ENCODE measurements at regions not wholly inside any gene's neighbourhood (a gene's known extent, or its start where the extent isn't known, plus 50 kb on each side); places are given as distances from the start of the nearest gene placed in this dataset.

DNA sequence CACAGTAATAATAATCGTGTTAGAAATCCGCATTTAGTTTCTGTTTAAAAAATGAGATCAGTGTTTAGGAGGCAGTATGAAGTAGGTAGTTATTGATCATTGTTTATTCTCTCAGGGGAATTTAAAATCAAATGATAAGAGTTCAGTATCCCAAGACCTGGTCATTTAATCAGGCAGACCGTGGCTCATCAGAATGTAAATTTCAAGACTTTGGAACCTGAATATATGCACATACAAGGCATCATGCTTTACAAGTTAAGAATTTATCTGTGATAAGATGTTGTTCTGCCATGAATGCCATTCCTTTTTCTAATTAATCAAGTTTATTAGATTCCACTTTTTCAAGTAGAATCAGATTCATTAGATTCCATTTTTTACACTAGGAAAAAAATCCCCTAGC is 133.5 kb upstream of the MAOA start:
- Histone ChIP-seq H3K9me3 (ENCODE audit: low read depth) (no peaks in the 10 kb centered on the region), H3K4me1 (ENCODE audit: low read depth) (no peaks in the 10 kb centered on the region)
- DNase-seq (ENCODE audit: low read depth in 1 of 2, low spot score in 1 of 2): no peak

DNA sequence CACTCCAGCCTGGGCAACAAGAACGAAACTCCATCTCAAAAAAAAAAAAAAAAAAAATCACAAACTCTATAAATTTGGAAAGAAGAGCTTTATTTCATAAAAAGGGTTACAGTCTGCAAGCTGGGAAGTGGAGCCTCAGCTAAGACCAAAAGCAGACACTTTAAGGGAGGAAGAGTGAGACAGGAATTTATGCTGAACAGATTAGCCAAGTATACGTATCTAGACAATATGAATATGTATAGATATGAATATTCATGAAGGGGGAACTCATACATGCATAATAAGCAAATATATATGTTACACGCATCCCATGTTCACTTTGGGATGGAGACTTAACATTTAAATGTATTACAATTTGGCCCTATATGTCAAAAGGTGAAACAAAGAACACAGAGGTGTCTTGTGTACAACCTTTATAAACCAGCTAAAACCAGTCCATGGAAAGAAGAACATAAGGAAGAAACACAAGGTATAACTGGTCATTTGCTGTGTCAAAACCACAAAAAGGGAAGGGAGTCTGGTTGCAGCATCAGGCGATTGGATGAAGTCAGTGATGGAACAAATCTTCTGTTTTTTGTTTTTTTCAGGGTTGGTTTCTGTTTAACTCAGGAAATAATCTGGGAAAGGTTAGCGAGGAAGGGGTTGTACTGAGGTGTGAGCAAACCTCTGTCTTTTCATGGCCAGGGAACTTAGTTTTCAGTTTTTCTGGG is 130.0 kb upstream of the MAOA start:
- DNase-seq (ENCODE audit: low read depth in 1 of 2, low spot score in 1 of 2): no peak
- H3K9me3 ChIP-seq (ENCODE audit: low read depth): no peaks in the 10 kb centered on the region
- H3K36me3 ChIP-seq: no peaks in the 10 kb centered on the region
- TF ChIP-seq, protein P1, sequence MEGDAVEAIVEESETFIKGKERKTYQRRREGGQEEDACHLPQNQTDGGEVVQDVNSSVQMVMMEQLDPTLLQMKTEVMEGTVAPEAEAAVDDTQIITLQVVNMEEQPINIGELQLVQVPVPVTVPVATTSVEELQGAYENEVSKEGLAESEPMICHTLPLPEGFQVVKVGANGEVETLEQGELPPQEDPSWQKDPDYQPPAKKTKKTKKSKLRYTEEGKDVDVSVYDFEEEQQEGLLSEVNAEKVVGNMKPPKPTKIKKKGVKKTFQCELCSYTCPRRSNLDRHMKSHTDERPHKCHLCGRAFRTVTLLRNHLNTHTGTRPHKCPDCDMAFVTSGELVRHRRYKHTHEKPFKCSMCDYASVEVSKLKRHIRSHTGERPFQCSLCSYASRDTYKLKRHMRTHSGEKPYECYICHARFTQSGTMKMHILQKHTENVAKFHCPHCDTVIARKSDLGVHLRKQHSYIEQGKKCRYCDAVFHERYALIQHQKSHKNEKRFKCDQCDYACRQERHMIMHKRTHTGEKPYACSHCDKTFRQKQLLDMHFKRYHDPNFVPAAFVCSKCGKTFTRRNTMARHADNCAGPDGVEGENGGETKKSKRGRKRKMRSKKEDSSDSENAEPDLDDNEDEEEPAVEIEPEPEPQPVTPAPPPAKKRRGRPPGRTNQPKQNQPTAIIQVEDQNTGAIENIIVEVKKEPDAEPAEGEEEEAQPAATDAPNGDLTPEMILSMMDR (IDR thresholded peaks at IDR 0.05; ENCODE audit: low read depth, low read length): no peak
- no peaks in the 10 kb centered on the region for H3K27me3 ChIP-seq
- no peaks in the 10 kb centered on the region for H3K4me1 ChIP-seq (ENCODE audit: low read depth)
- no peak overlapping the region for H3K4me3 ChIP-seq
- H3K27ac ChIP-seq: no peak overlapping the region

More for the DNA sequence above, 133.5 kb upstream of the MAOA start:
- H3K27me3 ChIP-seq: no peaks in the 10 kb centered on the region
- H3K4me3 ChIP-seq: no peak overlapping the region
- H3K27ac ChIP-seq: no peak overlapping the region
- TF ChIP-seq, protein P1 (IDR thresholded peaks at IDR 0.05; ENCODE audit: low read depth, low read length): no peak
- no peaks in the 10 kb centered on the region for H3K36me3 ChIP-seq

DNA sequence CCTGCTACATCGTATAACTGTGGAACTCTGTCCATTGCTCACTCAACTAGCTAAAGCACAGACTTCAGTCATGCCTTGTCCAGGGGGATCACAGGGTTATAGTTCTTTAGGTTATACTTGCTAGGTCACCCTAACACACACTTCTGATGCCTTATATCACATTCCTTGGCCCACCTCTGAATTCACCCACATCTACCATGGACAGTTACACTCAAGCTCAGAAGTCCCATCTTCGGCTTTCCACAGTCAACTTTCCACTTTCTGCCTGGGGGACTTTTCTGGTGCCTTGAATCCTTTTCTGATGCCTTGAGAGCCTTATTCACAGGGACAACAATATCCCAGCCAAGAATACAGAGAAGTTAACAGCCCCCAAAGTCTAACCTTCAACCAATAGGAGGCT is 129.2 kb upstream of the MAOA start:
- TF ChIP-seq, protein P1 (IDR thresholded peaks at IDR 0.05; ENCODE audit: low read depth, low read length): no peak
- Histone ChIP-seq H3K36me3 (no peaks in the 10 kb centered on the region), H3K4me1 (ENCODE audit: low read depth) (no peaks in the 10 kb centered on the region), H3K9me3 (ENCODE audit: low read depth) (no peaks in the 10 kb centered on the region), H3K27me3 (no peaks in the 10 kb centered on the region), H3K27ac (no peak overlapping the region), H3K4me3 (no peak overlapping the region)
- no peak for DNase-seq (ENCODE audit: low read depth in 1 of 2, low spot score in 1 of 2)

DNA sequence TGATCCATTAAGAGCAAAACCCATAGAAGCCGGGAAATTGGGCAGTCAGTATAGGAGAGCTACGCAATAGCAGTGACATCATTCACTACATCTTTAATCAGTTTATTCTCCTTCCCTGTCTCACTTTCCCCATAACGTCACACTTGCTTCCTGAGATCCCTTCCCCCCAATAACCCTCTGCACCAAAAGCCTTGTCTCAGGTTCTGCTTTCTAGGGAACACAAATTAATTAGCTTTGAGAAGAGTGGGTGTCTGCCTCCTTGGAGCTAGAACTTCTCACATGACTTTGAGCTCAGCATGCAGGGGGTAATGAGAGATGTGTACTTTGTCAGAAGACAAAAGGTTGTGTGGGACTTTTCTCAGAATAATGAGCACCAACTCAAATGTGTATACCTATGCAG is 128.3 kb upstream of the MAOA start:
- TF ChIP-seq, protein P1 (IDR thresholded peaks at IDR 0.05; ENCODE audit: low read depth, low read length): no peak
- H3K9me3 ChIP-seq (ENCODE audit: low read depth): no peaks in the 10 kb centered on the region
- no peak overlapping the region for H3K4me3 ChIP-seq
- H3K27ac ChIP-seq: no peak overlapping the region
- no peak for DNase-seq (ENCODE audit: low read depth in 1 of 2, low spot score in 1 of 2)
- no peaks in the 10 kb centered on the region for H3K4me1 ChIP-seq (ENCODE audit: low read depth)
- no peaks in the 10 kb centered on the region for H3K27me3 ChIP-seq
- H3K36me3 ChIP-seq: no peaks in the 10 kb centered on the region

DNA sequence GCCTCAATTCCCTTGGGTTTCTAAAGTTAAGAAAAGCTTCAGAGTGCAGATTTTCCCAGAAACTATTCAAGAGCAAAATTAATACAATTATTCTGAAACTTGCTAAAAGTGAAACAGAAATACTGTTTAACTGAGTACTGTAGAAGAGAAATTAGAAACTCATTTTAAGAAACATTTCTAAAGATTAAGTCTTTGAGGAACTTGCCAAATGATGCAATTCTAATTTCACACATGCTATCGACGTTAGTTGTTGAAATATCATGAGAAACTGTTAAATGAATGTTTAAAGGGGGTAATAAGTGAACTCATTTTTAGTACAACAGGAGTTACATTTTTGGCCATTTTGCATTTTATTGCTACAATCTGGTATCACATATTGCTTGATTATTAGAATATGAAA is 125.3 kb upstream of the MAOA start:
- Histone ChIP-seq H3K4me3 (no peak overlapping the region), H3K27ac (no peak overlapping the region), H3K27me3 (no peaks in the 10 kb centered on the region), H3K36me3 (no peaks in the 10 kb centered on the region), H3K9me3 (ENCODE audit: low read depth) (no peaks in the 10 kb centered on the region), H3K4me1 (ENCODE audit: low read depth) (no peaks in the 10 kb centered on the region)
- DNase-seq (ENCODE audit: low read depth in 1 of 2, low spot score in 1 of 2): no peak
- TF ChIP-seq, protein P1 (IDR thresholded peaks at IDR 0.05; ENCODE audit: low read depth, low read length): no peak
